HG03565 (cell line): ENCODE measurements at regions not wholly inside any gene's neighbourhood (a gene's known extent, or its start where the extent isn't known, plus 50 kb on each side); places are given as distances from the start of the nearest gene placed in this dataset.

ENCODE experiments used
- ATAC-seq: cut with Tn5 transposase; IDR thresholded peaks from one replicate; pipeline ENCODE4 v1.9.1; 2021; ENCODE audit warnings: mild to moderate bottlenecking, moderate library complexity; ENCODE audit not compliant: unreplicated experiment

GRCh38 chr7:41633690-41634089 is 69.2 kb downstream of the INHBA start:
- no peak for ATAC-seq

- peak; percentile 90 for ATAC-seq
These were observed 72.1 kb downstream of the INHBA start for GRCh38 chr7:41630741-41631140.

GRCh38 chr7:41629711-41630111 is 73.2 kb downstream of the INHBA start:
- ATAC-seq = no peak

DNA sequence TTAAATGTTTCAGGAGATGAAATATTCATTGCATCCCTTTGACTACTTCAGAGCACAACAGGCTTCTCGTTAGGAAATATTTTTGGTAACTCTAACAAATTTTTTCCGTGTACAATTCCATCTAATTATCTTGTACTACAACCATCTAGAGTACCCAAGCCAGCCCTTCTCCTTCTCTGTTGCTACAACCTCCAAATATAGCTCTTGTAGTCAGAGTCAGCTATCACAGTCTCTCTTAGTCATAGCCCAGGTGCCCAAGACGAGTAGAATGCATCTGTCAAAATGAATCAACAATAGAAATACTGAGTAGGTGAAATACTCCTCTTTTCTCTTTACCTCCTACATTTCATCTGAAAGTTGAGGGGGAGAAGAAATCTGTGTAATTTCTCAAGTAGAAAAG is 74.0 kb downstream of the INHBA start:
- ATAC-seq = no peak

DNA sequence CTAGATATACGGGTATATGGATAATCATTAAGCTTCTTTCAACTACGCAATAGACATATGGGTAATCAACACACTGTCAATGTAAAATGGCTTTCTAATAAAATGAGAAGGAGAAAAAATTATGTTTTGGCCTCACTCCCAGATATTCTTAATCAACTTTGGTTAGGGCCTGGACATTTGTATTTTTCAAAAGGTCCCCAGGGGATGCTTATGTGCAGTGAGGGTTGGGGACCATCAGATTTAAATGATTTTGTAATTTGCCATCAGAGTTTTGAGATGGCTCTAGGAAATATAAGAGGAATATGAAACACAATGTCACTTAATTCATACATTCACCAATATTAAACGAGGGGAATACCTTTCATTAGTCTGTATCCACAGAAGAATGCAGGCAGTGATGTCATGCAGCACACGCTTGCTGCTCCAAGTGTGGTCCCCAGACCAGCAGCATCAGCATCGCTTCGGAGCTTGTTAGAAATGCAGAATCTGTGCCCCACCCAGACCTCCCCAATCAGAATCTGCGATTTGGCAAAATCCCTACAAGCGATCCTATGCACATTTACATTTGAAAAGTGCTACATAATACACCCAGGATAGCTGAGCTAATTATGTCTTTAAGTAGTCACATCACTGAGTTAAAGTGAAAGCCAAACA is 75.1 kb downstream of the INHBA start:
- ATAC-seq = no peak

GRCh38 chr7:41624818-41625217 is 78.1 kb downstream of the INHBA start:
- ATAC-seq = no peak

DNA sequence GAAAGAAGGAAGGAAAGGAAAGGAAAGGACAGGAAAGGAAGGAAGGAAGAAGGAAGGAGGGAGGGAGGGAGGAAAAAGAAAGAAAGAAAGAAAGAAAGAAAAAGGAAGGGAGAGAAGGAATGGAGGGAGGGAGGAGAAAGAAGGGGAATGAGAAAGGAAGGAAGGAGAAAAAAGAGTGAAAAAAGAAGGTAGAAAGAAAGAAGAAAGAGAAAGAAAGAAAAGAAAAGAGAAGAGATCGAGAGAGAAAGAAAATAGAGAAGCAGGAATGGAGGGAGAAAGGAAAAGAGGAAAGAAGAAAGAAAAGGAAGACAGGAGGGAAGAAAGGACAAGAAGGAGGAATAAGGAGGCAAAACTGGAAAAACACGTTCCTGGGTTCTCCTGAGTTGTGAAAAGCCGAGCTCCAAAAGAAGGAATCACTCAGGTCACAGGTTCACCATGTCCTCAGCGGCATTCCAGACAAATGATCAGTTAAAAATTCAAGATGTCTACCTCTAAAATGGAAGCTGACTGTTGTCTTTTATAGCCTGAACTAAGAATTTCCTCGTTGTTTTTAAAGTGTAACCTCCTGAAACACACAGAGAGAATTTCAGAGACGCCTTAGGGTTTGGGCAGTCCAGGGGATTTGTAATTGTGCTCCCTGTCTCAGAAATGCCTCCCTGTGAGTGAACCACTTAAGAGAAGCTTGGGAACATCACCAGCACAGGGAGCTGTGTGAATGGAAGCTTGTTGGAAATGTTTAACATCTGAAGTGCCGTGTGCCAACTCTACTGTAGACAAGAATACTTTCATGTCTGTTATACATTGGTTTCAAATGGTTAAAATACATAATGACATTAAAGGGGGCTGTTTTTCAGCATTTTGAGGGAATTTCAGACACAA is 80.7 kb downstream of the INHBA start:
- ATAC-seq = no peak

- no peak for ATAC-seq
These were observed 84.9 kb downstream of the INHBA start for GRCh38 chr7:41617987-41618386.

GRCh38 chr7:41612798-41613197 is 90.1 kb downstream of the INHBA start:
- no peak for ATAC-seq

GRCh38 chr7:41612386-41612785 is 90.5 kb downstream of the INHBA start:
- no peak for ATAC-seq

- no peak for ATAC-seq
These were observed 94.4 kb downstream of the INHBA start for GRCh38 chr7:41608447-41608846.

GRCh38 chr7:41603985-41604384 is 98.9 kb downstream of the INHBA start:
- ATAC-seq = no peak

DNA sequence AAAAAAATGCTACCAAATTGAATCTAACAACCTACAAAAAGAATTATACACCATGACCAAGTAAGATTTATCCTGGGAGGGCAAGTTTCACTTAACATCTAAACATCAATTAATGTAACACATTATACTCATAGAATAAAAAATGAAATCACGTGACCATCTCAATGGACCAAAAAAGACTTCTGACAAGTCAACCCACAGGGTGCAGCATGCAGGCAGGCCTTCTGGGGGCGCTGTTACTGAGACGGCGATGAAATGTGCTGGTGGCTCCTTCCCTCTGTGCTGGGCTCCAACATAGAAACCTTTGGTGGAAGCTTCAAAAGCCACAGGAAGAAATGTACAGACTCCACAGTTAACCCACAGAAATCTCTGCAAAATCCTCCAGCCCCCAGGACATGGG is 103.1 kb downstream of the INHBA start:
- ATAC-seq = no peak

DNA sequence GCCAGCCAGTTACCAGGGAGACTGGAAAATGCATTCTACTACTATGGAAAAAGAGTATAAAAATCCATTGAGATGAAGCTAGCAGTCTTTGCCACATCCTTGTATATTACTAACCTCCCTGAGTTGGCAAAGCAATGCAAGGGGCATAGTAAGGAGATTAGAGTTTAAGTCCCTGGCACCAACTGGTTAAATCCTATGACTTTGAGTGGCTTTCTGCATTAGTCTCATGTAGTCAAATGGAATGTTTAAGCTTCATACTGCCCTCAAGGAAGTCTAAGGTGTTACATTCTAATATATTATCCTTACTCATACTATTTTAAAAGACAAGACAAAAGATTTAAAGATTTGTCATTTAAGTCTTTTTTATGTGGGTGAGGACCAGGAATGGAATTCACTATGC is 110.1 kb downstream of the INHBA start:
- ATAC-seq = no peak

DNA sequence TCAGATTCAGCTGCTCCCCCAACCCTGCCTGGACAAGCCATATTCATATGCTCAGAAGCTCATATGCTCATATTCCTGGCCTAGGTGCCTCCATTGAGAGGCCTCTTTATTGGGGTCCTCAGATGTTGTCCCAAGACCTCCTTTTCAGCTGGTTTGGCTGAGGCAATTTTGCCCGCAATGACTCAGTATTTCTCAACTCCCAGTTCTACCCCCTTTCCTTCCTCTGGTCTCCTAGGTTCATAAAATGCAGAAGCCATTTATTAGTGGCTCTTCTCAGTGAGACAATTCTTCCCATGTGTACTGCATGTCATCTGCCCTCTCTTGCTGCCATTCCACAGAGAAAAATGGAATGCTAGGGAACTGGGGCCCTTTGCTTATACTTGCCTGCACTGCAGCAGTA is 110.7 kb downstream of the INHBA start:
- ATAC-seq = no peak

GRCh38 chr7:41590986-41591385 is 111.9 kb downstream of the INHBA start:
- no peak for ATAC-seq

- no peak for ATAC-seq
These were observed 114.5 kb downstream of the INHBA start for GRCh38 chr7:41588341-41588740.

- ATAC-seq = no peak
These were observed 115.8 kb downstream of the INHBA start for GRCh38 chr7:41586931-41587640.

- ATAC-seq = no peak
These were observed 118.1 kb downstream of the INHBA start for GRCh38 chr7:41584746-41585145.

GRCh38 chr7:41582116-41582515 is 120.8 kb downstream of the INHBA start:
- ATAC-seq = no peak

DNA sequence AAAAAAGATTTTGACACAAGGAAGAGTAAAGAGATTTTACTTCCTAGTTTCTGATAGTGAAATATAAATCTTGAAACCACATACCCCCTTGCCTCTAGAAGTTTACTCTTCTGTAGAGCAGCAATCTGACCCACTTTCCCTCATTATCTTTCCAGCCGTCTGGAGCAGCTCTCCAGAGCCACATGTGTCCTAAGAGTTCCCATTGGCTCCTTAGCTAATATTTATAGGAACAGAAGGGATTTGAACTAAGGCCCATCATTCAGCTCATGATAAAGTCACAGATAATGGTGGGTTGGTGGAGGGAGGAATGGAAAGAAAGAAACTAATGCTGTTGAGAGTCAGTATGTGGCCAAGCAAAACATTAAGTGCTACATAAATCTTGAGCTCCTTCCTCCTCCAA is 121.8 kb downstream of the INHBA start:
- no peak for ATAC-seq
